NCI-H2196 treated with DMSO at 0.1 percent for 48 hours (cell line): ENCODE measurements at regions not wholly inside any gene's neighbourhood (a gene's known extent, or its start where the extent isn't known, plus 50 kb on each side); places are given as distances from the start of the nearest gene placed in this dataset.
"Not testable (repeated sequence)": the region's sequence is repeated elsewhere in the genome, so short reads cannot be mapped to it uniquely, and the experiment has no call there.

Experiments used
- DNase-seq: peaks from one replicate; lab custom pipeline; 2025; ENCODE audit not compliant: unreplicated experiment; lab: John Stamatoyannopoulos, UW

GRCh38 chr12:97005174-97005573 lies 98.1 kb downstream of the NEDD1 start:
- DNase-seq = no peak

- DNase-seq = no peak
Observed at GRCh38 chr12:97005646-97006045, 98.6 kb downstream of the NEDD1 start.

- DNase-seq = no peak
Observed at GRCh38 chr12:97006585-97006984, 99.5 kb downstream of the NEDD1 start.

- no peak for DNase-seq
Observed at GRCh38 chr12:97016163-97016562, 109.1 kb downstream of the NEDD1 start.

DNA sequence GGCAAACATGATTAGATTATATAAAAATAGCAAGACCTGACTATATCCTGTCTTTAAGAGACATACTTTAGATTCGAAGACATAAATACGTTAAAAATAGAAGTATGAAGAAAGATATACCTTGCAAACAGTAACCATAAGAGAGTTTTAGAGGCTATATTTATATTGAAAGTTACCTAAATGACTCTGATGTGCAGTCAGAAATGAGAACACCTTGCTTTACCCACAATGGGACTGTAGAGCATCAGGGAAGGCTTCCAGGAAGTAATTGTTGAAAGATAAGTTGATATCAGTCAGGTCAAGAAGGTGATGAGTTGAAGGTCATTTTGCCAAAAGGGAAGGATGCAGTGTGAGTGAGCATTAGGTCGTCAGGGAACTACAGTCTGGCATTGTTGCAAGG lies 110.2 kb downstream of the NEDD1 start:
- no peak for DNase-seq

GRCh38 chr12:97022536-97023230 lies 115.6 kb downstream of the NEDD1 start:
- no peak for DNase-seq

DNA sequence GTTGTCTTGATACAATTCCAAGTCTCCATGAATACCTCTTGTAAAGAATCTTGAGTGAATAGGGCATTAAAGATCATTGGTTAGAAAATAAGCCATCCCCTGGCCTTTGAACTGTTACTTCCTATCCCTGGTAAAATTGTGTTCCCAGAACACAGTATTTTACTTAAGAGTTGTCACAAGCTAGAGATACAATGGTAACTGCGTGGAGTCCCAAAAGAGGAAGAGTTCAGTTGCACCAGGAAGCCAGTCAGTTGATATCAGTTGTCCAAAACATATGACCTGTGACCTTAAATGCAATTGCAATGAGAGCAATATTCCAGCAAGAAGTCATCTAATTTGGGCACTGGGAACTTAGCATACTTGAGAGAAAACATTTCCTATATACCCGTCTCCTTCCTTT lies 117.3 kb downstream of the NEDD1 start:
- no peak for DNase-seq

DNA sequence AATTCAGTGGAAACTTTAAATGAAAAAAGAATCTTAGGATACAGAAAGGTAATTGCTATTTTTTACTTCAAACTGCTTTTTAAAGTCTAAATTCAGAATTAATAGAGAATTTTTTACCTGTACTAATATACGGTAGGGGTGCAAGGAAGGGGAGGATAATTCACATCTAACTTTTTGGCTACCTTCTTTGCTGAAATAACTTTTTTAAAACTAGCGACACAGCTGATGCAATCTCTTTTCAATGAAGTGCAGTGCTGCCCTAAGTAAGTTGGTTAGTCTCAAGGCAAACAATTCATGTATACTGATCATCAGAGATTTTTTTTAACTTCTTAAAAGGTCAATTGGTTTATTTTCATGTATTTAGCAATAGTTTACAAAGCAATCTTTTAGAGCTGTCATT lies 119.8 kb downstream of the NEDD1 start:
- no peak for DNase-seq

GRCh38 chr12:97027482-97027881 lies 120.4 kb downstream of the NEDD1 start:
- DNase-seq = no peak

- DNase-seq = no peak
Observed at GRCh38 chr12:97038131-97038530, 131.1 kb downstream of the NEDD1 start.

GRCh38 chr12:97038834-97039233 lies 131.8 kb downstream of the NEDD1 start:
- DNase-seq = no peak

- DNase-seq = no peak
Observed at GRCh38 chr12:97046901-97047300, 139.8 kb downstream of the NEDD1 start.

GRCh38 chr12:97047361-97047760 lies 140.3 kb downstream of the NEDD1 start:
- DNase-seq = no peak

- DNase-seq = no peak
Observed at GRCh38 chr12:97048421-97049035, 141.5 kb downstream of the NEDD1 start.

DNA sequence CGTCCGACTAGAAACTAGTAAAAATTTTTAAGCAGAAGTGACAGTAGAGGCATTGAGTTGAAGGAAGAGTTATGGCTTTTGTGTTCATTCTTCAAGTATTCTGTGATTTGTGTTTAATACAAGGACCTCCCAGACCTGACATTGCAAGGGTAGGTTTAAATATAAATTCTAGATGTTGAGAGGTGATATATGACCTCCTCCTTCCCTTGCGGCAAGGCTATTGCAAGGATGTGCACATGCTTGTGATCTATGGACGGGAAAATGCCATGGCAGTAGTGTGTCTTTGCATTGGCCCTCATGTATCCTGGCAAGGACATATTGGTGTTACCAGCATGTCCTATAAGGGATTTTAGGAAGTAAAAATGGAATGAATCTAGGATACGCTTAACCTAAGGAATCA lies 143.5 kb downstream of the NEDD1 start:
- no peak for DNase-seq

DNA sequence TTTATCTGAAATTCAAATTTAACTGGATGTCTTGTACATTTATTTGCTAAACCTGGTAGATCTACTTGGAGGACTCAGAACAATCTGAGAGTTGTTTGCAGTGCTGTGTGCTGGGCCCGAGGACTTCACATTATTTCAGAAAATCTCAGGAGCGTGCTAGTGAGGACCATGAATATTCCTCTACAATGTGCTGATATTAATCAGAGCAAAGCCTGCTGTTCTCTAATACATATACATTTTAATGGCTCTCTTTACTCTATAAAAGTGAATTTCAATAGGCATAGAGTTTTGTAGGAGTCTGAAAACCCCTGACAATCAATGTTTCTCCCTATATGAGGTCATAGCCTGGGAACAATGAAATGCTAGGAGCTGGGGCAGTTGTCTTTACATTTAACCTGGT lies 144.3 kb downstream of the NEDD1 start:
- no peak for DNase-seq

DNA sequence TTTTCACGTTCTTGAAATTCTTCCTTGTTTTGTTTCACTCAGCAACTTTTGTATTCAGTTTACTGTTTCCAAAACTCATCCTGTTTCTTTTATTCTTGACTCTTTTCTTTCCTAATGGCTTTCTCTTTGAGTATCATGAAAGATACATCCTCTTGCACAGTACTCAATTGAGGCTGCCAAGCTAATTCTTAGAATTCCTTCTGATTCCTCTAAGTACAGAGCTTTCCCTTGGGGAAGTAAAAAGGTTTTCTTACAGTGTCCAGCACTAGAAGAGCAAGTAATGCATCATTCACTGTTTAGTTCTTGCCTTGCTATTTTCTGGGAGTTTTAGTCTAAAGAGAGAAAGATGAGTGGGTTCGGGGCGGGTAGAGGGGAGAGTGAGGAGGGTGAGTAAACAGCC lies 154.1 kb downstream of the NEDD1 start:
- DNase-seq = no peak

GRCh38 chr12:97063292-97063935 lies 156.4 kb downstream of the NEDD1 start:
- no peak for DNase-seq

DNA sequence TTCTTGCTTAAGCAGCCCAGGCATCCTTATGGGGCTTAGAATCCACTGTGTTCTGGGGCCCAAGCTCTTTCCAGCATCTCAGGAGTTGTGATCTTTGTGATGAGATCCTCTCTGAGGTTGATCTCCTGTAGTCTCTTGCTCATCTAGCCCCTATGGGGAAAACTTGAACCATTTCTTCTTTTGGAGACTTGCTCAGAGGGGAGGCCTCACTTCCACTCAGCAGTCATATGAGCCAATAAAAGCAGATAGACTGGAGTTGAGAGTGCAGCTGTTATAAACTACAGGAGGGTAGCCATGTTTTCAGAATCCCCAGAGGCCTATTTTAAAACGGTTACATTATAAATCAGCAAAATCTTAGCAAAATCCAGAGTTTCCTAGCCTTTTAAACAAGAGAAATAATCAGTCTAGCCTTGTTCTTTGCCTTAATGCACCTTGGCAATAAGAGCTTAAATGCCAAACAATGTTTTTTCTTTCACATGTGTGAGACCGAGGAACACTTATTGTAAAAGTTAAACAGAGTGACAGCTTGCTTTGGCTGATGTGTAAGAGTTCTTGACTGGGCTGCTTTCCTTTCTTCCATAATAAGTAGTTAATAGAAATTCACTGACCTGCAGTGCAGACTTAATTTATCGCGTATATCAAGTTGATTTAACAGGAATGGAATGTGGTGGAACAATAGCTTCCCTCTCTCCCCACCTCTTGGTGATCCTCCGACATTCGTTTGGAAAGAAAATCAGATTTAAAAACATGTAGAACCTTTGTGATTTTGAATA lies 168.3 kb downstream of the NEDD1 start:
- no peak for DNase-seq

DNA sequence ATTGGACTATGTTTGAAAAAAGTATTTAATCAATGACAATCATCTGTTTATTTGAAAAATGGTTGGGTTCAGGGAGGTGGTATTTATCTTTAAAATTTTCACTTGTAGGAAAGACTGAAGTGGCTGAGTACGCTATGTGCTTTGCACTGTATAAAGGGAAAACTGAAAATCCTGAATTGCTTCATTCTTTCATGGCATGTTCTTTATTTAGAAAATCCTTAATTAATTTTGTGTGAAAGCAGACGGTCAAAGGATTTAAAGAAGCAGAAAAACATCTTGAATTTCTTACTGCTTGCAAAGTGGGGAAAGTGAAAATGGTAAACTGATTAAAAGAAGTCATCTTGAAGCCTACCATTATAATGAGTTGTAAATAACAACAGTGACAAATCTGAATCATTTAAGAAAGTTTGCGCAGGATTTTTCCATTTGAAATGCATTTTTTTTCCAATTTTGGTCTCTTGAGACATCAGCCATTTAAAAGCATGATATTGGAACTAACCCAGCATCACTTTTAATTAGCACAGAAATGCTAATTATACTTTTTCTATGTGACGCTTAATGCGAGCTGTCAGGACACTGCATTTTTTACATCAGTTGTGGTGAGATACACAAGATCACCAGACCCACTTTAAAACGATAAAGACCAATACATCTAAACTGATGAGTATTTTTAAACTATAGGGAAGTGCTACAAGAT lies 169.0 kb downstream of the NEDD1 start:
- no peak for DNase-seq

- DNase-seq = not testable (repeated sequence)
Observed at GRCh38 chr12:97076912-97077311, 169.9 kb downstream of the NEDD1 start.
